Motor neuron (in vitro differentiated cells): ENCODE measurements at regions not wholly inside any gene's neighbourhood (a gene's known extent, or its start where the extent isn't known, plus 50 kb on each side); places are given as distances from the start of the nearest gene placed in this dataset.

ENCODE experiments used
- ATAC-seq, 8 experiments: fragments of 200-7000 bp; cut with Tn5 transposase; replicated peaks in 6 of 8; 2 replicates each; pipeline ENCODE4 v1.8.0; 2021; ENCODE audit warnings: mild to moderate bottlenecking in 8 of 8, moderate library complexity in 8 of 8
- H3K27ac ChIP-seq, 2 donors: fragments of 250-450 bp; sonication (Bioruptor Pico); 2 replicates each; pipeline ENCODE4 v1.9.0; 2021; ENCODE audit warnings: antibody characterized with exemption in 2 of 2, mild to moderate bottlenecking in 2 of 2, moderate library complexity in 1 of 2
- H3K4me1 ChIP-seq, 2 donors: fragments of 250-450 bp; sonication (Bioruptor Pico); replicated peaks in 1 of 2; 2 replicates each; pipeline ENCODE4 v1.6.1; 2021; ENCODE audit warnings: antibody characterized with exemption in 2 of 2, mild to moderate bottlenecking in 2 of 2, moderate library complexity in 1 of 2
- H3K4me3 ChIP-seq, 5 donors: fragments of 250-450 bp; sonication (Bioruptor Pico); 2 replicates each; pipeline ENCODE4 v1.9.0; 2021; ENCODE audit warnings: antibody characterized with exemption in 5 of 5, mild to moderate bottlenecking in 5 of 5, moderate library complexity in 4 of 5
- WGBS, 10 experiments: fragments of 450-650 bp; shearing (Covaris generic); methylation state at CpG; one replicate each; pipeline ENCODE4 v1.0.0; 2022; 5-methylcytosine and 5-hydroxymethylcytosine counted together
- in situ Hi-C, 9 experiments: fragments of 400-800 bp; cut with MboI; loops; one replicate each; pipeline ENCODE4 v1.15.0; 2021; ENCODE audit warnings: low sequenced_read_pairs in 9 of 9, low pct_unique_long_range_greater_than_20kb in 2 of 9; ENCODE audit not compliant: unreplicated experiment in 9 of 9

DNA sequence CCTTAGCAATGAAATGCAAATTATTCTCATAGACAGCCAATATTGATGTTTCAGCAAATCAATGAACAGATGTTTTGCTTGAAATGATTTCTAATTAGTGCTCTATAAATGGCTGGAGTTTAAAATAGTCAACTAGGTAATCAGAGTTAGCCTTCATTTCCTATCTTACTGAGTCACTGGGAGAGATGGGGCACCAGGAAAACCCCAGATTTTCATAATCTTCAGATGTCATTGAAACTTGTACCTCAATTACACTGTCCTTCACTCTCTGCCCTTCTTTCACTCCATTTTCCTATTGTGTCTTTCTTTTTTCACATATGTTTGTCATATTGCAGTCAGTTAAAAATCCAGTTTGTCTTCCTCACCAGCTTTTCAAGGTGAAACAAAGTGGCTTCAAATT, 92.7 kb downstream of the C12orf75 start:
- Histone ChIP-seq H3K4me1 (no peaks in the 10 kb centered on the region), H3K4me3 (no peak overlapping the region), H3K27ac (no peak overlapping the region)
- ATAC-seq: no peak
- in situ Hi-C loops: loop anchor here in 4 of 9 experiments (10.0 to 25.0 kb wide), 2 partner anchors 712 to 714 kb away; partner anchors contain the start of gene NUAK1 (in 4 of the 4)

DNA sequence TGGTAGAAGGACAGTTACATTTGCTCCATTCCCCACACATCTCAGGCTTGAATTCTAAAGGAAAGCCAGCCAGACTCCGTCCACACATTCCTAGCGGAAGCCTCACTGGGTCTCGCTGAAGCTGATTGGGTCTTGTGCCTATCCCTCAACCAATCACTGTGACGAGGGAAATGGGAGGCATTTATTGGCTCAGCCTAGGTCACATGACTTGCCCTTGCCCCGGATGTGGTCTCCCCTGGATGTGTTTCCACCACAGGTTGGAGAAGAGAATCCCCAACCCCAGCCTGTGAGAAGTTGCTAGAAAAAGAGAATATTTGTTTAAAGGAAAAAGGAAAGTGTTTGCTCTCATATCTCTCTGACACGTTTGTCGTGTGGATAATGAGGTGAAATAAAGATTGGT, 93.4 kb downstream of the C12orf75 start:
- H3K4me3 ChIP-seq: no peak overlapping the region
- no peak overlapping the region for H3K27ac ChIP-seq
- 67 to 100% (median 94%) methylated on average over 1 to 6 of the region's 7 CpGs; no CpG with 5 or more reads in 3 of the 10 experiments for WGBS, 10 experiments
- ATAC-seq: no peak
- H3K4me1 ChIP-seq: no peaks in the 10 kb centered on the region
- in situ Hi-C loops: loop anchor here in 4 of 9 experiments (10.0 to 25.0 kb wide), 2 partner anchors 711 to 713 kb away; partner anchors contain the start of gene NUAK1 (in 4 of the 4)

DNA sequence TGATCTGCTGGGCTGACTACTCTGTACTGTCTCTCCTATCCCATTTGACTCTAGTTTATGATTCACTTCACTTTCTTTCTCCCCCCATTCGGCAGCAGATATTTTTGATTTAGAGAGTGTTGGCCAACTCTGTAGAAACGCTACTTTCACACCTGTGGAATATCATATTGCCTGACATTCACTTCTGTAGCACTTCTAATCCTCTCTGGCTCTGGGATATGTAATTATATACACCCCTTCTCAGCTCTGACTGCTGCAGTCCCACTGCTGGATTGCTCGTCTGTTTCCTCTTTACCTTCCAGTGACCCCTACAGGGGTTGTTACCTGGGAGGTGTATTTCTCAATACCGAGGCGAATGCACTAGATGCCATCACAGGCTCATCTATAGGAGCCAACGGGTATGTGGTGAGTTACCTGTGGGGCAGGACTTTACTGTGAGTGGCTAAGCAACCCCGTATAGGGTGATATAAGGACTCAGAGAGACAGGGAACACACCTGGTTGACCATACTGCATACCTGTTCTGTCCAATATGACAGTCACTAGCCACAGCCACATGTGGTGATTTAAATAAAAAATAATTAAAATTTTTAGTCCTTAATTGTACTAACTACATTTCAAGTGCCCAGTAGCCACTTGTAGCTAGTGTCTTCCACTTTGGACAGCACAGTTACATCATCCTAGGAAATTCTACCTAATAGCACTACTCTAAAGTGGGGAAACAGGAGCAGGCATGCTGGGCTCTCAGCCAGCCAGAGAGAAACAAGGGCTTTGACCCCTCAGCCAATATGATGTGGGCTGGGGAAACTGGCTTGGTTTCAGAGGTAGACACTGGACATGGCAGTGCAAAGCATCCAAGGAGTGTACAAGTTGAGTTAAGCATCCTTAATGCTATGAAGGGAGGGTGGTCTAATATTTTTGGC, 95.0 kb downstream of the C12orf75 start:
- H3K4me1 ChIP-seq: no peaks in the 10 kb centered on the region
- ATAC-seq: no peak
- in situ Hi-C loops: loop anchor here in 2 of 9 experiments (10.0 to 25.0 kb wide), 2 partner anchors 262 to 709 kb away; partner anchors contain the start of gene NUAK1 (in 1 of the 2)
- H3K27ac ChIP-seq: no peak overlapping the region
- WGBS, 10 experiments: 50 to 100% (median 91%) methylated on average over 1 to 6 of the region's 7 CpGs; no CpG with 5 or more reads in 2 of the 10 experiments
- no peak overlapping the region for H3K4me3 ChIP-seq

DNA sequence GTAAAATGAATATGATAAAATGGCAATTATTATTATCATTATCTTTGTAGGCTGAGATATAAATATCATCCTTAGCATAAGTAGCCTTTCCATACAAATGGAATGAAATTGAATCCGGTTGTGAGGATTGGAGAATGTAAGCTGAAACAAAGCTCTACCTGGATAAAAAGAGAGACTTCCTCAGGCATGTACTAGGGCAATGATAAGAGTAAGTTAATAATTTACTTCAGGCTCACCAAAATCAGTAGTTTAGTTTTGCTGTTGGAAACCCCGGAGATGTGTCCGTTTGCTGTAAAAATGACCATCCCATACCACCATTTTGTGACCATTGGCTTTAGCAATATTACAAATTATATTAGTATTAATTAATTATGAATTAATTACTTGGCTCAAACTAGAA, 96.3 kb downstream of the C12orf75 start:
- in situ Hi-C loops: loop anchor here in 2 of 9 experiments (10.0 to 25.0 kb wide), 2 partner anchors 261 to 708 kb away; partner anchors contain the start of gene NUAK1 (in 1 of the 2)
- Histone ChIP-seq H3K4me1 (no peaks in the 10 kb centered on the region), H3K27ac (no peak overlapping the region), H3K4me3 (no peak overlapping the region)
- ATAC-seq: no peak
- 76 to 100% (median 100%) methylated on average over 1 to 3 of the region's 3 CpGs for WGBS, 10 experiments

DNA sequence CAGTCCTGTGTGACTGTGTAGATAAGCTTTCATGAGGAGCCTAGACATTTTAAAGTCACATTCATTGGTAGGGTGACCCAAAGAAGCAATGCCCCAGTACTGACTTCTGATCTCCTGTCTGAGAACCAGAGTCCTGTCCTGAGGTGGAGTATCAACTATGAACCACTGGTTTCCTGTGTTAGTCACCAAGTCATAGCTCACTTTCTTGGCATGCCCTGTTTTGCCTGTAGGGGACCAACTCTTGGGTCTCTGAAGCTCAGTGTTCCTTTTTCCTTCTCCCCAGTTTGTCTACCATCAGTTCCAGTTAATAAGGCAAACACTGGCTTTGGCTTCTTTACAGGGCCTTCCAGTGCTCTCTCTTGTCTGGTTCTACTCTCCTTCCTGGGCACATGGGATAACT, 97.4 kb downstream of the C12orf75 start:
- in situ Hi-C loops: loop anchor here in 2 of 9 experiments (10.0 to 25.0 kb wide), 2 partner anchors 259 to 707 kb away; partner anchors contain the start of gene NUAK1 (in 1 of the 2)
- Histone ChIP-seq H3K4me3 (no peak overlapping the region), H3K4me1 (no peaks in the 10 kb centered on the region), H3K27ac (no peak overlapping the region)
- ATAC-seq: no peak

DNA sequence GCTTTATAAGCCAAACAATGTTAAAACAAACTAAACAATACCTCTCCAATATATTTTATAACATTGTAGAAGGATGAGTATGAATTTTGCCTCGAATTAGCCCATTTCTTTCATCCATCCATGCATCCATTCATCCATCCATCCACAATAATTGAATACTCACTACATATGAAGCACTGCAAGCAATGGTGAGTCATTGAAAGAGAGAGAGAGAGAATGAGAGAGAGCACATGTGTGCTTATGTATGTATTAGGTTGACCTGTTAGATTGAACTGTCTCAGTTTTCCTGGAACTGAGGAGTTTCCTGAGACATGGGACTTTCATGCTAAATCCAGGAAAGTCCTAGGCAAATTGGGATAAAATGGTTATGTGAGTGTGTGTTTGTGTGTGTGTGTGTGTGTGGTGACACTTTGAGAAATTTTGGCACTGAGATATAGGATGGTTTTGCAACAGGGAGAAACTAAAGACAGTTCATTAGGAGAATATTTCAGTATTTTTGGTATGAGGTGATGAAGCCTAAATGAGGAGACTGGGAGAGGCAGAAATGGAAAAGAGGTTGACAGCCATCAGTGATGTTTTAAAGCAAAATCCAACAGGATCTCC, 98.4 kb downstream of the C12orf75 start:
- peak in 2 of 8 experiments; percentile 52 for ATAC-seq

DNA sequence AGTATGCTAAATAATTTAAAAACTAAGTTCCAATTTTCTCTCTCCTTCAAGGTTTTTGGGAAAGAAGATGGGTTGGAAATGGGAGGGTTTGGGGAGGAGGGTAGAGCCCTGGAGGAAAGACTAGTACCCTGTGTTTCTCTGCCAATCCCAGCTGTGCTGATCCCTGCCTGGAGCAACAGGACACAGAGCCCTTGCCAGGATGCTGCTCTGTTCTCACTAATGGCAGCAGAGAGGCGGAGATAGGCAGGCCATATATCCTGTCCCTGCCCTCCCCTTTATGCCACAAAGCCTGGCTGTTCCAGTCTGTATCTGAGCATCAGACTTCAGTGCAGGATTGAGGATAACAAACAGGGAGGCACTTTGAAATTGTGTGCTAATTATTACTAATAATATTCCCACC, 99.0 kb downstream of the C12orf75 start:
- H3K4me3 ChIP-seq: no peak overlapping the region
- WGBS, 10 experiments: 88% methylated on average over 1 of the region's 1 CpG; no CpG with 5 or more reads in 9 of the 10 experiments
- in situ Hi-C loops: loop anchor here in 2 of 9 experiments (10.0 to 25.0 kb wide), 2 partner anchors 258 to 705 kb away; partner anchors contain the start of gene NUAK1 (in 1 of the 2)
- H3K4me1 ChIP-seq: no peaks in the 10 kb centered on the region
- no peak for ATAC-seq
- no peak overlapping the region for H3K27ac ChIP-seq

More for the DNA sequence above, 98.4 kb downstream of the C12orf75 start:
- in situ Hi-C loops: loop anchor here in 2 of 9 experiments (10.0 to 25.0 kb wide), 2 partner anchors 258 to 706 kb away; partner anchors contain the start of gene NUAK1 (in 1 of the 2)
- H3K27ac ChIP-seq: no peak overlapping the region
- 0 to 60% (median 25%) methylated on average over 1 of the region's 1 CpG; no CpG with 5 or more reads in 5 of the 10 experiments for WGBS, 10 experiments
- no peaks in the 10 kb centered on the region for H3K4me1 ChIP-seq
- no peak overlapping the region for H3K4me3 ChIP-seq

DNA sequence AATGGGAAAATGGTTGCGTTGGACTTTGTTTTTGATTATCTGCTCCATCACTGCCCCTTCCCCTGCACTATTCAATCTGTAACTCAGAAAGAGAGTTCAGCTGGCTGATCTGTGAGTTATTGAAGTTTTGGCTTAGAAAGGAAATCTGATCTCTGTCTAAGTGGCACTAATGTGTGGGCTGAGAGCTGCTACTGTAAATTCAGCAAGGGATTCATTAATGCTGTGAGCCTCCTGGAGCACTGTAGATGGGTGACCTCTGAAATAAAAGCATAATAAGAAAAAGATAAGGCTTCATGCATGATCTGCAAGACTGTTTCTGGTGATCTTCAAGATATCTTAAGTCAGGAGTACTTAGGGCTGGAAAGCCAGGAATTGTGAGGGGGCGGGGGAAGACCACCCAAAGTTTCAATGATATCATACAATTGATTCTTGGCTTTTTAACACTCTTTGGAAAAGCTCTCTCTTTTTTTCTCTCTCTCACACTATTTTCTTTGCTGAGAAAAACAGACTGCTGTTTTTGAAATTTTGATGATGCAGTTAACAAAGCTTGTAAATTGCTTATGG, 101.1 kb downstream of the C12orf75 start:
- WGBS, 10 experiments: 75 to 100% (median 90%) methylated on average over 1 to 2 of the region's 2 CpGs; no CpG with 5 or more reads in 1 of the 10 experiments
- in situ Hi-C loops: loop anchor here in 1 of 9 experiments (25.0 kb wide), 1 partner anchor 256 kb away; no protein-coding TSS in a partner anchor
- Histone ChIP-seq H3K27ac (no peak overlapping the region), H3K4me1 (no peaks in the 10 kb centered on the region), H3K4me3 (no peak overlapping the region)
- ATAC-seq: no peak

DNA sequence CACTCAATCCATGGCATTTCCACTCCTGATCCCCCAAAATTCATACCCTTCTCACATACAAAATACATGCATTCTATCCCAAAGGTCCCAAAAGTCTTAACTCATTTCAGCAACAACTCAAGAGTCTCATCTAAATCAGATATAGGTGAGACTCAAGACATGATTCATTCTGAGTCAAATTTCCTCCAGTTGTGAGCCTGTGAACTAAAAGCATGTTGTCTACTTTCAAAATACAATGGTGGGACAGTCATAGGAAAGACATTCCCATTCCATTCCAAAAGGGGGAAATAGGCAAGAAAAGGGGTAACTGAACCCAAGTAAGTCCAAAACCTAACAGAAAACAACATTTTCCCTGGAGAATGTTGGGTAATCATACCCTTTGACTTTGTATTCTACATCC, 103.3 kb downstream of the C12orf75 start:
- in situ Hi-C loops: loop anchor here in 1 of 9 experiments (25.0 kb wide), 1 partner anchor 253 kb away; no protein-coding TSS in a partner anchor
- no peak overlapping the region for H3K4me3 ChIP-seq
- H3K27ac ChIP-seq: no peak overlapping the region
- ATAC-seq: no peak
- no peaks in the 10 kb centered on the region for H3K4me1 ChIP-seq

DNA sequence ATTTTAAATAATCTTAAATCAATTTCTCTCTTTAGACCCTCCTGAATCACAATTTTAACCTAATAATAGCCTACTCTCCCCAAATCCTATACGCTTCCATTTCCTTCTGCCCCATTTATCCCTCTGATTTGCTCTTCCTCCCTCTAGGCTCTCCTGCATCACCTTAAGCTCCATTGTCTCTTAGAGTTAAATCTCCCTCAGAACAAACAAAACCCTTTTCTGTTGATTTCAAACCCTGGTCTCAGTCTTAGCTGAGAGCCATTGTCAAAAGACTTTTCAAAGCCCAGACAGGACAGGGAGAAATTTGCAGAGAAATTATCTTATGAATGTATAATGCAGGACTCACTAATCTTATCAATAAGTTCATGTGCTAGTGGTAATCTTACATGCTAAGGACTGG, 106.1 kb downstream of the C12orf75 start:
- in situ Hi-C loops: loop anchor here in 1 of 9 experiments (25.0 kb wide), 1 partner anchor 251 kb away; no protein-coding TSS in a partner anchor
- no peaks in the 10 kb centered on the region for H3K4me1 ChIP-seq
- no peak overlapping the region for H3K27ac ChIP-seq
- no peak overlapping the region for H3K4me3 ChIP-seq
- 67 to 100% (median 90%) methylated on average over 1 of the region's 1 CpG for WGBS, 10 experiments
- ATAC-seq: no peak

DNA sequence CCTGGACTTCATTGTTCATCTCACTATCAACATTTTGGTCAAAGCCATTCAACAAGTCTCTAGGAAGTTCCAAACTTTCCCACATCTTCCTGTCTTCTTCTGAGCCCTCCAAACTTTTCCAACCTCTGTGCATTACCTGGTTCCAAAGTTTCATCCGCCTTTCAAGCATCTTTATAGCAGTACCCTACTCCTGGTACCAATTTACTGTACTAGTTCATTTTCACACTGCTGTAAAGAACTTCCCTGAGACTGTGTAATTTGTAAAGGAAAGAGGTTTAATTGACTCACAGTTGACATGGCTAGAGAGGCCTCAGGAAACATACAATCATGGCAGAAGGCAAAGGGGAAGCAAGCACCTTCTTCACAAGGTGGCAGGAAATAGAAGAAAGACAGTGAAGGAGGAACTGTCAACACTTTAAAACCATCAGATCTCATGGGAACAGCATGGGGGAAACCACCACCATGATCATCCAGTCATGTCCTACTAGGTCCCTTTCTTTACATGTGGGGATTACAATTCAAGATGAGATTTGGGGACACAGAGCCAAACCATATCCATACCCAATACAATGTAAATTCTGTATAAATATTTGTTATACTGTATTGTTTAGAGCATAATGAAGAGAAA, 109.7 kb downstream of the C12orf75 start:
- H3K4me3 ChIP-seq: no peak overlapping the region
- in situ Hi-C loops: loop anchor here in 1 of 9 experiments (25.0 kb wide), 1 partner anchor 247 kb away; no protein-coding TSS in a partner anchor
- peaks cover 0 to 8% of the 10 kb centered on the region in 2 donors for H3K4me1 ChIP-seq
- no peak overlapping the region for H3K27ac ChIP-seq
- no peak for ATAC-seq
- WGBS, 10 experiments: 71 to 100% (median 94%) methylated on average over 1 of the region's 1 CpG; no CpG with 5 or more reads in 6 of the 10 experiments
